ENCODE measurements at regions not wholly inside any gene's neighbourhood (a gene's known extent, or its start where the extent isn't known, plus 50 kb on each side); places are given as distances from the start of the nearest gene placed in this dataset.
A peak's percentile ranks its signal among the peaks of the same experiment; 100 is the strongest.

DNA sequence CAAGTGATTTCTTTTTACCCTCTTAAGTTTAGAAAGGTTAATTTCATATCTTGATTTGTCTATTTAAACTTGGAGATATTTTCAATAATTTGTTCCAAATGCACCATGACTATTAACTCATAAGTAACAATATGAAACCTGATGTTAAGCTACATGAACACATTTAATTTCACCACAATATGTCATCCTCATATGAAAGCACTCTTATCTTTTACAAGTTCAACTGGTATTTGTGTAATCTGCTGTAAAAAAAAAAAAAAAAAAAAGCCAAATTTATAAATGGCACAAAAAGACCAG lies 110.4 kb downstream of the HFE start:
- Histone ChIP-seq H3K4me3 (peak overlapping the region; percentile 80), H3K4me1 (ENCODE audit: insufficient read depth) (no peaks in the 10 kb centered on the region), H3K27me3 (ENCODE audit: insufficient read depth) (no peaks in the 10 kb centered on the region), H3K36me3 (ENCODE audit: insufficient read depth) (no peaks in the 10 kb centered on the region), H3K27ac (ENCODE audit: low read depth) (peak overlapping the region; percentile 99), H3K9me2 (ENCODE audit: insufficient read depth) (no peaks in the 10 kb centered on the region), H3K79me2 (replicated peaks; ENCODE audit: insufficient read depth) (peaks cover 29% of the 10 kb centered on the region), H2AFZ (no peak overlapping the region), H4K20me1 (replicated peaks; ENCODE audit: insufficient read depth) (no peaks in the 10 kb centered on the region), H3K4me2 (peak overlapping the region; percentile 80), H3F3A (replicated peaks; ENCODE audit: low read depth) (peaks cover 6% of the 10 kb centered on the region; the same call in 1 of the 2 replicates)
- peaks cover 30% of the 10 kb centered on the region for H3K36me3 Mint-ChIP-seq (ENCODE audit: low read depth)
- no peak for ATAC-seq
- H3K9me3 Mint-ChIP-seq, result peaks cover 17% of the 10 kb centered on the region; the same call in 1 of the 3 replicates
- DNase-seq (ENCODE audit: low spot score), result no peak
- peaks cover 46% of the 10 kb centered on the region for H3K27me3 Mint-ChIP-seq (ENCODE audit: insufficient read depth, low read depth, poor library complexity)
- peak overlapping the region; percentile 100 for H3K27ac Mint-ChIP-seq
- peak overlapping the region; percentile 99 for H3K4me3 Mint-ChIP-seq
- TF ChIP-seq CREB1 (CRISPR knock-in tag; IDR thresholded peaks at IDR 0.05; ENCODE audit: low read depth), result no peak
- TF ChIP-seq, protein P1, sequence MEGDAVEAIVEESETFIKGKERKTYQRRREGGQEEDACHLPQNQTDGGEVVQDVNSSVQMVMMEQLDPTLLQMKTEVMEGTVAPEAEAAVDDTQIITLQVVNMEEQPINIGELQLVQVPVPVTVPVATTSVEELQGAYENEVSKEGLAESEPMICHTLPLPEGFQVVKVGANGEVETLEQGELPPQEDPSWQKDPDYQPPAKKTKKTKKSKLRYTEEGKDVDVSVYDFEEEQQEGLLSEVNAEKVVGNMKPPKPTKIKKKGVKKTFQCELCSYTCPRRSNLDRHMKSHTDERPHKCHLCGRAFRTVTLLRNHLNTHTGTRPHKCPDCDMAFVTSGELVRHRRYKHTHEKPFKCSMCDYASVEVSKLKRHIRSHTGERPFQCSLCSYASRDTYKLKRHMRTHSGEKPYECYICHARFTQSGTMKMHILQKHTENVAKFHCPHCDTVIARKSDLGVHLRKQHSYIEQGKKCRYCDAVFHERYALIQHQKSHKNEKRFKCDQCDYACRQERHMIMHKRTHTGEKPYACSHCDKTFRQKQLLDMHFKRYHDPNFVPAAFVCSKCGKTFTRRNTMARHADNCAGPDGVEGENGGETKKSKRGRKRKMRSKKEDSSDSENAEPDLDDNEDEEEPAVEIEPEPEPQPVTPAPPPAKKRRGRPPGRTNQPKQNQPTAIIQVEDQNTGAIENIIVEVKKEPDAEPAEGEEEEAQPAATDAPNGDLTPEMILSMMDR (conservative IDR thresholded peaks at IDR 0.05; ENCODE audit: low read depth in 2 of 2), result no peak
- no peak for TF ChIP-seq EZH2phosphoT487 (IDR thresholded peaks at IDR 0.05; ENCODE audit: unreplicated experiment)
- TF ChIP-seq POLR2AphosphoS5 (IDR thresholded peaks at IDR 0.05; ENCODE audit: low read depth), result no peak
- TF ChIP-seq, protein P2, sequence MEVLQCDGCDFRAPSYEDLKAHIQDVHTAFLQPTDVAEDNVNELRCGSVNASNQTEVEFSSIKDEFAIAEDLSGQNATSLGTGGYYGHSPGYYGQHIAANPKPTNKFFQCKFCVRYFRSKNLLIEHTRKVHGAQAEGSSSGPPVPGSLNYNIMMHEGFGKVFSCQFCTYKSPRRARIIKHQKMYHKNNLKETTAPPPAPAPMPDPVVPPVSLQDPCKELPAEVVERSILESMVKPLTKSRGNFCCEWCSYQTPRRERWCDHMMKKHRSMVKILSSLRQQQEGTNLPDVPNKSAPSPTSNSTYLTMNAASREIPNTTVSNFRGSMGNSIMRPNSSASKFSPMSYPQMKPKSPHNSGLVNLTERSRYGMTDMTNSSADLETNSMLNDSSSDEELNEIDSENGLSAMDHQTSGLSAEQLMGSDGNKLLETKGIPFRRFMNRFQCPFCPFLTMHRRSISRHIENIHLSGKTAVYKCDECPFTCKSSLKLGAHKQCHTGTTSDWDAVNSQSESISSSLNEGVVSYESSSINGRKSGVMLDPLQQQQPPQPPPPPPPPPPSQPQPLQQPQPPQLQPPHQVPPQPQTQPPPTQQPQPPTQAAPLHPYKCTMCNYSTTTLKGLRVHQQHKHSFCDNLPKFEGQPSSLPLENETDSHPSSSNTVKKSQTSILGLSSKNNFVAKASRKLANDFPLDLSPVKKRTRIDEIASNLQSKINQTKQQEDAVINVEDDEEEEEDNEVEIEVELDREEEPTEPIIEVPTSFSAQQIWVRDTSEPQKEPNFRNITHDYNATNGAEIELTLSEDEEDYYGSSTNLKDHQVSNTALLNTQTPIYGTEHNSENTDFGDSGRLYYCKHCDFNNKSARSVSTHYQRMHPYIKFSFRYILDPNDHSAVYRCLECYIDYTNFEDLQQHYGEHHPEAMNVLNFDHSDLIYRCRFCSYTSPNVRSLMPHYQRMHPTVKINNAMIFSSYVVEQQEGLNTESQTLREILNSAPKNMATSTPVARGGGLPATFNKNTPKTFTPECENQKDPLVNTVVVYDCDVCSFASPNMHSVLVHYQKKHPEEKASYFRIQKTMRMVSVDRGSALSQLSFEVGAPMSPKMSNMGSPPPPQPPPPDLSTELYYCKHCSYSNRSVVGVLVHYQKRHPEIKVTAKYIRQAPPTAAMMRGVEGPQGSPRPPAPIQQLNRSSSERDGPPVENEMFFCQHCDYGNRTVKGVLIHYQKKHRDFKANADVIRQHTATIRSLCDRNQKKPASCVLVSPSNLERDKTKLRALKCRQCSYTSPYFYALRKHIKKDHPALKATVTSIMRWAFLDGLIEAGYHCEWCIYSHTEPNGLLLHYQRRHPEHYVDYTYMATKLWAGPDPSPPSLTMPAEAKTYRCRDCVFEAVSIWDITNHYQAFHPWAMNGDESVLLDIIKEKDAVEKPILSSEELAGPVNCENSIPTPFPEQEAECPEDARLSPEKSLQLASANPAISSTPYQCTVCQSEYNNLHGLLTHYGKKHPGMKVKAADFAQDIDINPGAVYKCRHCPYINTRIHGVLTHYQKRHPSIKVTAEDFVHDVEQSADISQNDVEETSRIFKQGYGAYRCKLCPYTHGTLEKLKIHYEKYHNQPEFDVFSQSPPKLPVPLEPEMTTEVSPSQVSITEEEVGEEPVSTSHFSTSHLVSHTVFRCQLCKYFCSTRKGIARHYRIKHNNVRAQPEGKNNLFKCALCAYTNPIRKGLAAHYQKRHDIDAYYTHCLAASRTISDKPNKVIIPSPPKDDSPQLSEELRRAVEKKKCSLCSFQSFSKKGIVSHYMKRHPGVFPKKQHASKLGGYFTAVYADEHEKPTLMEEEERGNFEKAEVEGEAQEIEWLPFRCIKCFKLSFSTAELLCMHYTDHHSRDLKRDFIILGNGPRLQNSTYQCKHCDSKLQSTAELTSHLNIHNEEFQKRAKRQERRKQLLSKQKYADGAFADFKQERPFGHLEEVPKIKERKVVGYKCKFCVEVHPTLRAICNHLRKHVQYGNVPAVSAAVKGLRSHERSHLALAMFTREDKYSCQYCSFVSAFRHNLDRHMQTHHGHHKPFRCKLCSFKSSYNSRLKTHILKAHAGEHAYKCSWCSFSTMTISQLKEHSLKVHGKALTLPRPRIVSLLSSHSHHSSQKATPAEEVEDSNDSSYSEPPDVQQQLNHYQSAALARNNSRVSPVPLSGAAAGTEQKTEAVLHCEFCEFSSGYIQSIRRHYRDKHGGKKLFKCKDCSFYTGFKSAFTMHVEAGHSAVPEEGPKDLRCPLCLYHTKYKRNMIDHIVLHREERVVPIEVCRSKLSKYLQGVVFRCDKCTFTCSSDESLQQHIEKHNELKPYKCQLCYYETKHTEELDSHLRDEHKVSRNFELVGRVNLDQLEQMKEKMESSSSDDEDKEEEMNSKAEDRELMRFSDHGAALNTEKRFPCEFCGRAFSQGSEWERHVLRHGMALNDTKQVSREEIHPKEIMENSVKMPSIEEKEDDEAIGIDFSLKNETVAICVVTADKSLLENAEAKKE (CRISPR knock-in tag; IDR thresholded peaks at IDR 0.05), result no peak
- TF ChIP-seq REST (IDR thresholded peaks at IDR 0.05; ENCODE audit: unreplicated experiment), result no peak
- TF ChIP-seq ETS1 (IDR thresholded peaks at IDR 0.05), result no peak
- TF ChIP-seq NANOG (IDR thresholded peaks at IDR 0.05; ENCODE audit: borderline replicate concordance), result no peak
- TF ChIP-seq JUNB (IDR thresholded peaks at IDR 0.05; ENCODE audit: unreplicated experiment), result no peak
- TF ChIP-seq ZNF331 (CRISPR knock-in tag; IDR thresholded peaks at IDR 0.05; ENCODE audit: low read depth), result no peak
- TF ChIP-seq EZH2 (IDR thresholded peaks at IDR 0.05; ENCODE audit: low read depth, unreplicated experiment), result no peak
- TF ChIP-seq ZNF114 (CRISPR knock-in tag; IDR thresholded peaks at IDR 0.05), result no peak
- no peak for TF ChIP-seq STAT1 (IDR thresholded peaks at IDR 0.05; ENCODE audit: unreplicated experiment)
- H3K4me1 Mint-ChIP-seq, result peaks cover 30% of the 10 kb centered on the region
